Activated CD4-positive, alpha-beta T cell treated with anti-CD3 and anti-CD28 coated beads, Interleukin-2, amount 50 U/mL, for 24 hours (primary cell): ENCODE measurements at regions not wholly inside any gene's neighbourhood (a gene's known extent, or its start where the extent isn't known, plus 50 kb on each side); places are given as distances from the start of the nearest gene placed in this dataset.
"Not testable (repeated sequence)": the region's sequence is repeated elsewhere in the genome, so short reads cannot be mapped to it uniquely, and the experiment has no call there.

Experiments
- DNase-seq, 2 donors: peaks; one replicate each; pipeline ENCODE4 v3.0.0-alpha.2; 2020; ENCODE audit warnings: low read depth in 1 of 2, low spot score in 1 of 2

DNA sequence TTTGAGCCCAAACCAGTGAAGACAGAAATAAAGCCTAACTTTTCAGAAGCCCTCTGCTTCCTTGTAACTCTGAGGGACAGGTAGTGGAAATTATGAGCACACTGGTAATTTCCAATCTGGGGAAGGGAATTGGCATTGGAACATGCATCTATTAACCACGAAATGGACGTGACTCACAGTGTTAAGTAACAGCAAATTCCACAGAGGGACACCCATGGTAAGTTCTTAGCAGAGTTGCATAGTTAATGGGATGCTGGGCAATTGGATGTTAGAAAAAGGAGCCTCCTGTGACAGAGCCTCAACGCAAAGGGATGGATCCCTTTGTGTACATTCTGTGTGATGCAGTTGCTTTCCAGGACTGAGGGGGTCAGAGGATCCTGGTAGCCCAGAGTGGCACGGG lies 168.6 kb downstream of the SEMA6D start:
- no peak for DNase-seq

DNA sequence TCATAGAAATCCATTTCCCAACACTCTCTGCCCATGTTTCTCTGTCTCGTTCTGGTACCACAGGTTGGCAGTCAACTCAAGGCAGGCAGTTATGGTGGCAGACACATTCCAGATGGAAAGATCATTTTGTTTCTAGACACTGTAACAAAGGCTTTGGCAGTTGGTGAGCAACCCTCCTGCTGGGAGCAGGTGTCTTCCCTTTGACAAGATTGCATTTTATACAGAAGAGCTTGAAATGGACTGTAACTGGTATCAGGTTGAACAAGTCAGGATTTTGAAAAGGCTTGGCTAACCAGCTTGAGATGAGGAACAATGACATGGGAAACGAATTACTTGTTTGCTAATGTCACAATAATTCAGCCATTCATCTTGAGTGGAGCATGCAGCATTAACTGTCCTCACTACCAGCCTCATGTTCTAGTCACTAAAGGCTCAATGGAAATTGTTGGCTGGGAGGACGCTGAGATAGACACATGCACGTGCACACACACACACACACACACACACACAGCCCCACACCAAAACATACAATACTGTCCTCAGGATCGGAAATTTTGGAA lies 170.0 kb downstream of the SEMA6D start:
- no peak for DNase-seq

- no peak for DNase-seq
These were observed 171.2 kb downstream of the SEMA6D start for GRCh38 chr15:47888385-47889100.

GRCh38 chr15:47890397-47891150 lies 173.3 kb downstream of the SEMA6D start:
- DNase-seq = no peak

GRCh38 chr15:47897525-47897924 lies 180.2 kb downstream of the SEMA6D start:
- DNase-seq = no peak

DNA sequence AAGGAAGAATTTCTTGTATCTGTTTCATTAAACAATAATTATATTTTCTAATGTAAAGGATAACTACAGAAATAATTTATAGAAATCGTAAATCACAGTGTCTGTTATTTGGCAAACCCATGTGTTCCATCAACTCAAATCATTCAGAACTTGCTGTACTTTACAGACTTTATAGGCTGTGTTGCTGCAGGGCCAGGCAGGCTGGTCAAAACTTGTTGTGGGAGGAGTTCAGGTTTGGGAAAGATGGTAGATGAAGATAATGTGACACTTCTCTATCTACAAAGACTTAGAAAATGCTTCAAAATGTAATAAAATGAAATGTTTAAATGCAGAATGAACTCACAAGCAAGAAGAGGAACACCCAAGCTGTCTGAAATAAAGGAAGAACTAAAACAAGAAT lies 183.4 kb downstream of the SEMA6D start:
- DNase-seq = no peak

- DNase-seq = no peak
These were observed 186.1 kb downstream of the SEMA6D start for GRCh38 chr15:47903368-47903767.

DNA sequence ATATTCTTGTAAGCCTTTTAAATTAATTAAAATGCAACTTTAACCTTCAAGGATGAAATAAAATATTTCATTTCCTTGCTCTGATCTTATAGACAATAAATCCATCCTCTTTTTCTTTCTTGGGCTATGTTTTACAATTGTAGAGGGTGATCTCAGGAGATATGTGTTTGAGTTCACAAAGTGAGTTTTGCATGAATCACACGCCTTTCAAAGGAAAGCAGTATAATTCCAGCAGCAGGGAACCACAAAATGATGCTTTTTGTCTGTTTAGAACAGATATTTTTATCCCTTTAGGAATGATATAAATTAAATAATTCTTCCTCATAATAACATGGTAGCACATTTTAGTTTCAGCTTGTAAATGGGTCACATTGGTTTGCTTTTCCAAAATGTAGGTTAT lies 191.2 kb downstream of the SEMA6D start:
- DNase-seq = no peak

GRCh38 chr15:47908950-47909670 lies 191.8 kb downstream of the SEMA6D start:
- no peak for DNase-seq

- not testable (repeated sequence) for DNase-seq
These were observed 195.6 kb downstream of the SEMA6D start for GRCh38 chr15:47912910-47913309.

GRCh38 chr15:47917881-47918280 lies 200.6 kb downstream of the SEMA6D start:
- no peak for DNase-seq

DNA sequence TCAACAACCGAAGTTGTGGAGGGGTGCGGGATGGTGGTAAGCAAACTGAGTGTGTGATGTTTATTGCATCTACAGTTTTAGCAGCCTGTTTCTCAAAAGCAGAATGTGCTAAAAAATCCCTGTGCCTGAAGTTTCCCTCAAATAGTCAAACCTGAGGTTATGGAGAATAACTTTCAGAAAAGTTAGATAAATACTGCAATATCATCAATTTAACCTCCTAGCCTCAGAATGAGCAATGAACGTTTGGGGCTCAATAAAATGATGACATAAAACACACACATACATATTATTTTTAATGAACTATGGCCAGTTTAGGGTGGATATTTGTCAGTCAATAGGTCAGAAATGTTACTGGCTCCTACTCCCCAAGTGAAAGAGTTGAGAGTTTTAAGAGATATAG lies 201.6 kb downstream of the SEMA6D start:
- DNase-seq = no peak

DNA sequence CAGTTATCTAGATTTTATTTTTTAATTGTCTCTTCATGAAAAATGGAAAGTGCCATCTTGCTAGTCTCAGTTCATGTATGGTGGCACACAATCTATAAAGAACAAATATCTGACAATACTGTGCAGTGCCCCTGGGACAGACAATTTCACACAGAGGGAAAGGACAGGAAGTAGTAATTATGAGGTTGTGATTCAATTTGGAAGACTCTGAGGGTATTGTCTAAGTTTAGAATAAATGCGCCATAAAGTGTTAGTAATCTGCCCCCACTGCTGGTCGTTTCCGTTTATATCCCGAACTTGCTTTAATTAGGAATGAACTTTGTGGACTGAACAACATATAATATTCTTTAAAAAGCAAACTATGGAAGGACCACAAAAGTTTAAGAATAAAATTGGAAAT lies 196.4 kb upstream of the SLC24A5 start:
- DNase-seq = no peak

GRCh38 chr15:47929138-47929803 lies 191.5 kb upstream of the SLC24A5 start:
- no peak for DNase-seq

DNA sequence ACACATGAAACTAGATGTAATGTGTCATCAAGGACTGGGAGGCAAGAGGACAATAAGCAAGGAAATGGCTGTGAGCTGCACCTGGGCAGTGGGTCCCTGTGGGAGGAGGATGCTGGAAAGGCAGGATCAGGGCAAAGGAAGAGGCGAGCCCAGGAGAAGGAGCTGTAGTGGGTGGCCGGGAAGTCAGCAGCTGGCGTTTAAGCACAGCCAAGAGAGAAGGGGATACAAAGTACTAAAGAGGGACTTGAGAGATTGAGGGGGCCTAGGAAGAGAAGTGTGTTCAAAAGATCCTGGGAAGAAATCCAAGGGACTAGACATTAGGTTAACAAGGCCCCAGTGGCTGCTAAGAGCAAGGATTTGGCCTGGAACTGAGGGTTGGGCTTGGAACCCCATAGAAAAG lies 188.5 kb upstream of the SLC24A5 start:
- no peak for DNase-seq

- no peak for DNase-seq
These were observed 187.7 kb upstream of the SLC24A5 start for GRCh38 chr15:47932951-47933641.

DNA sequence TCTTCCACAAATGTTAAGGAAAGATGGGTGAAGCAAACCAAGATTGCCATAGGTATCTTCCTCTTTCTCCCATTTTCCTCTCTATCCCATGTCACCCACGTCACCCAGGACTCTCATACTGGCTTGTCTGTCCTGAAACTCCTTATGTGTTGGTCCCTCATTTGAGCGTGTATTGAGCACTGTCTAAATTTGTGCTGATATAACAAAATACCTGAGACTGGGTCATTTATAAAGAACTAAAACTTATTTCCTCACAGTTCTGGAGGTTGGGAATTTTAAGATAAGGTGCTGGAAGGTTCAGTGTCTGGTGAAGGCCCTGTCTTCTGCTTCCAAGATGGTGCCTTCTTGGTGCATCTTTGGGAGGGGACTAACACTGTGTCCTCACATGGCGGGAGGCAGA lies 186.9 kb upstream of the SLC24A5 start:
- no peak for DNase-seq

DNA sequence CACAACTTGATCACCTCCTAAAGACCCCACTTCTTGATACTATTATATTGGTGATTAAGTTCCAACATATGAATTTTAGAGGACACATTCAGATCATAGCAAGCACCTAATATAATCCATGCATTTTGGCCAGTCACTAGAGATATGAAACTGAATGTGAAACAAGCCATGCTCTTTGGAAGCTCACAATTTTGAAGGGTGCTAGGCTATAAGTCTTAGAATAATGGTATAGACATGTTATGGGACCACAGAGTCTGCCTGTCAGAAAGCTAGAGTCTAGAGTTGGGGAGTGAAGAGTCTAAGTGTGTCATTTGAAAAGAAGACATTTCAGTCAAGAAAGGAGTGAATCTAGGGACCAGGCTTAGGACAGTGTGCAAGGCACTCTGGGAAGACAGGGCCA lies 186.4 kb upstream of the SLC24A5 start:
- DNase-seq = no peak

GRCh38 chr15:47937834-47938233 lies 183.0 kb upstream of the SLC24A5 start:
- no peak for DNase-seq

DNA sequence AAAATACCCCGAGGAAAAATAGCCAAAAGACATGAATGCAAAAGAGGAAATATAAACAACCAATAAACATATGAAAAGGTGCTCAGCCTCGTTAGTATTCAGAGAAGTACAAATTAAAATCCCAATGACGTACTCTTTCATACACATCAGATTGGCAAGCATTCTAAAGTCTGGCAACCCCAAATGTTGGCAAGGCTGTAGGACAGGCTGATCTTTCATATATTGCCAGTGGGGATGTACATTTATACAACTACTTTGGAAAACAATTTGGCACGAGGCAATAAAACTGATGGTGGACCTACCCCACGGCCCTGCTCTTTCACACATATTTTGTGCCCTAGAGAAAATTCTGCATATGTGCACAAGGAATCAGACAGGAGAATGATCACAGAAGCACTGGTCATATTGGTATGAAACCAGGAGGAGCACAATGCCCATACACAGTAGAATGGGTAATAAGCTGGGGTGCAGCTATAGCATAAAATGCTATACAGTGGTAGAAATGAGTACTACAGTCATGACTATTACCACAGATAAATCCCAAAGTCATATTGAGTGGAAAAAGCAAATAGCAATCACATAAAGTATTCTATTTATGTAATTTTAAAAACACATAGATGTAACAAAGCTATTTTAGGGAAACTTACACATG lies 176.0 kb upstream of the SLC24A5 start:
- no peak for DNase-seq
